ENCODE measurements at regions not wholly inside any gene's neighbourhood (a gene's known extent, or its start where the extent isn't known, plus 50 kb on each side); places are given as distances from the start of the nearest gene placed in this dataset.
A peak's percentile ranks its signal among the peaks of the same experiment; 100 is the strongest.
"Not testable (repeated sequence)": the region's sequence is repeated elsewhere in the genome, so short reads cannot be mapped to it uniquely, and the experiment has no call there.

GRCh38 chr3:144655423-144655822, 683.8 kb downstream of the DIPK2A start:
- no peak for DNase-seq

GRCh38 chr3:144660186-144660585, 688.6 kb downstream of the DIPK2A start:
- DNase-seq = no peak

- no peak for DNase-seq
Measured at GRCh38 chr3:144662729-144663128, 691.1 kb downstream of the DIPK2A start.

GRCh38 chr3:144663456-144664436, 692.1 kb downstream of the DIPK2A start:
- DNase-seq = no peak

GRCh38 chr3:144665567-144666053, 694.0 kb downstream of the DIPK2A start:
- no peak for DNase-seq

GRCh38 chr3:144670571-144670970, 698.9 kb downstream of the DIPK2A start:
- DNase-seq = no peak

GRCh38 chr3:144677103-144677502, 705.5 kb downstream of the DIPK2A start:
- no peak for DNase-seq

- no peak for DNase-seq
Measured at GRCh38 chr3:144683065-144683464, 711.4 kb downstream of the DIPK2A start.

- peak in 1 of 2 experiments; percentile 8 for DNase-seq
Measured at GRCh38 chr3:144687862-144688261, 716.2 kb downstream of the DIPK2A start.

GRCh38 chr3:144692488-144692887, 720.9 kb downstream of the DIPK2A start:
- no peak for DNase-seq

GRCh38 chr3:144708437-144708836, 736.8 kb downstream of the DIPK2A start:
- DNase-seq = no peak

GRCh38 chr3:144737281-144737680, 765.7 kb downstream of the DIPK2A start:
- no peak for DNase-seq

GRCh38 chr3:144743225-144743668, 771.6 kb downstream of the DIPK2A start:
- DNase-seq = no peak

- DNase-seq = no peak
Measured at GRCh38 chr3:144744473-144744872, 772.9 kb downstream of the DIPK2A start.

GRCh38 chr3:144746631-144747030, 775.0 kb downstream of the DIPK2A start:
- DNase-seq = no peak

- DNase-seq = not testable (repeated sequence)
Measured at GRCh38 chr3:144749536-144750253, 778.1 kb downstream of the DIPK2A start.

- DNase-seq = no peak
Measured at GRCh38 chr3:144754076-144754783, 782.6 kb downstream of the DIPK2A start.

- no peak for DNase-seq
Measured at GRCh38 chr3:144756704-144757440, 785.2 kb downstream of the DIPK2A start.

GRCh38 chr3:144760831-144761230, 789.2 kb downstream of the DIPK2A start:
- no peak for DNase-seq

- no peak for DNase-seq
Measured at GRCh38 chr3:144762091-144762490, 790.5 kb downstream of the DIPK2A start.

- no peak for DNase-seq
Measured at GRCh38 chr3:144763878-144764454, 792.3 kb downstream of the DIPK2A start.

GRCh38 chr3:144770281-144770680, 798.7 kb downstream of the DIPK2A start:
- DNase-seq = no peak

All from AML-193 (cell line).